GM18868 (cell line): ENCODE measurements at regions not wholly inside any gene's neighbourhood (a gene's known extent, or its start where the extent isn't known, plus 50 kb on each side); places are given as distances from the start of the nearest gene placed in this dataset.
A peak's percentile ranks its signal among the peaks of the same experiment; 100 is the strongest.
"Not testable (repeated sequence)": the region's sequence is repeated elsewhere in the genome, so short reads cannot be mapped to it uniquely, and the experiment has no call there.

ENCODE experiments used
- ATAC-seq: cut with Tn5 transposase; IDR thresholded peaks from one replicate; pipeline ENCODE4 v1.9.1; 2021; ENCODE audit warnings: mild to moderate bottlenecking, moderate library complexity; ENCODE audit not compliant: unreplicated experiment

GRCh38 chr3:159672728-159673688 lies 315.6 kb upstream of the IL12A start:
- peak; percentile 82 for ATAC-seq

GRCh38 chr3:159674583-159674982 lies 314.1 kb upstream of the IL12A start:
- ATAC-seq, result no peak

DNA sequence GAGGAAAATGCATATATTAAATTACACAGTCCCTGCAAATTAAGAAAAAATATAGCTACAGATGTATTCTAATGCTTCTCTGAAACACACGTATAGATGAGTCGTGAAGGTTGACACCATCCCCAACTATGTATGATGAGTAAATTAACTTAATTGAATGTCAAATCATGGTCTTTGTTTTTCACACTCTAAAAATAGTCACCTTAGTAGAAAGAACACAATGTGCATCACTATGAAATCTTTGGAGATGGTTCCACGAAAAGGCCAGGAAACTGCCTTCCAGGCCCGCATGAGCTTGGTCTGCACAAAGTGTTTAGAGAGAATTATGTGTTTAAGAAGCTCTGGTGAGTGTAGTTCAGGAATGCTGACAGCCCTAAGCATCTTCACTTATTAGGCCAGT lies 313.4 kb upstream of the IL12A start:
- no peak for ATAC-seq

DNA sequence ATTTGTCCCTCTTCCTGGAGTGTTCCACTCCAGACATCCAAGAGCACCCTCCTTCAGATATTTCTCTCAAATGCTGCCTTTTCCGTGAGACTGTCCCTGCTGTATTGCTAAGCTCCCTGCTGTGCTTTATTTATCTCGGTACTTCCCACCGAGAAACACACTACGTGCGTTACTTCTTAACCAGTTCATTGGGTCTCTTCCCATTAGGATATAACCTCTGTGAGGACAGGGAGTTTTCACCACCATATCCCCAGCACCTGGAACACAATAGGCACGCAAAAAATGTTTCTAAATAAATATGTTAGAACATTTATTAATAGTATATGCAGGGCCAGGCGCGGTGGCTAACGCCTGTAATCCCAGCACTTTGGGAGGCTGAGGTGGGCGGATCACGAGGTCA lies 308.7 kb upstream of the IL12A start:
- no peak for ATAC-seq

DNA sequence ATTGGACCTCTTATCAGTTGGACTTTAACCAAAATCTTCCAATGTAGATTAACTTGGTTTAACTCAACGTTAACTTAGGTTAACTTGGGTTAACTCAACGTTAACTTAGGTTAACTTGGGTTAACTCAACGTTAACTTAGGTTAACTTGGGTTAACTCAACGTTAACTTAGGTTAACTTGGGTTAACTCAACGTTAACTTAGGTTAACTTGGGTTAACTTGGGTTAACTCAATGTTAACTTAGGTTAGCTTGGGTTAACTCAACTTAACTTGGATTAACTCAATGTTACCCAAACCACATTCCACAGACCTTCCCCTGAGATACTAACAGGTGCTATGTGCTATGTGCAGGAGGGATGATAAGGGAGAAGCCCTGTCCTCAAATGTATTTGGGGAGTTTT lies 306.9 kb upstream of the IL12A start:
- not testable (repeated sequence) for ATAC-seq

DNA sequence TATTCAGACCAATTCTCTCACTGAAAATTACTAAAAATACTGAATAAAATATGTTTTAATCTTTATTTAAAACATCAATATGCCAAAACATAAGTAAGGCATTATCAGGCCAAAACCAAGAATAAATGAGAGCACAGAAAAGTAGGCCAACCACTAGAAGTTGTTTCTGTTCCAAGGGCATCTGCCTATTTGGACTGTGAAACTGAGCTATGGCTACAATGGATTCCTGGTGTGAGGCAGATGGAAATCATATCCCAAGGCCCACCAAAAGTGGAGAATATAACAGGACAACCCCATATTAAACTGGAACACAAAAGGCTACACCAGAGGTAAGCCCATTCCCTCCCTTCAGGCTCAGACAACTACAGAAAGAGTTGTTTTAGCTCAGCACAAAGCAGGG lies 302.8 kb upstream of the IL12A start:
- no peak for ATAC-seq

DNA sequence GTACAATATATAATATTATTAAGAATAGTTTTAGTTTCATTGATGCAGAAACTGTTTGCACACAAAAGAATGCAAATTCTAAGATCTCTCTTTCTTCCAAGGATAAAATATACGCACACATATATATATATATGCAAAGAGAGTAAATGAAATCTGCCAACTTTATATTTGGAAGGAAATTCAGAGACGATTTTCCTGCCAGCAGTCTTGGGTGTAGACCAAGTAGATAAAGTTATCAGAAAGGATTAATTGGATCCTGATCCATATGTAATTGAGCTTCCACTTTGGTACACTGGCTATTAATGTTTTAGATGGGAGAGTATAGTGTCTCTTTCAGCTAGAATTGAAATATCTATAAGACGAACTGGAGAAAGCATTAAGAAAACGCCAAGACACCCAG lies 295.4 kb upstream of the IL12A start:
- no peak for ATAC-seq

- ATAC-seq, result no peak
Measured at GRCh38 chr3:159711560-159712333, 276.9 kb upstream of the IL12A start.

GRCh38 chr3:159721324-159721723 lies 267.3 kb upstream of the IL12A start:
- no peak for ATAC-seq

- no peak for ATAC-seq
Measured at GRCh38 chr3:159723295-159723694, 265.3 kb upstream of the IL12A start.

DNA sequence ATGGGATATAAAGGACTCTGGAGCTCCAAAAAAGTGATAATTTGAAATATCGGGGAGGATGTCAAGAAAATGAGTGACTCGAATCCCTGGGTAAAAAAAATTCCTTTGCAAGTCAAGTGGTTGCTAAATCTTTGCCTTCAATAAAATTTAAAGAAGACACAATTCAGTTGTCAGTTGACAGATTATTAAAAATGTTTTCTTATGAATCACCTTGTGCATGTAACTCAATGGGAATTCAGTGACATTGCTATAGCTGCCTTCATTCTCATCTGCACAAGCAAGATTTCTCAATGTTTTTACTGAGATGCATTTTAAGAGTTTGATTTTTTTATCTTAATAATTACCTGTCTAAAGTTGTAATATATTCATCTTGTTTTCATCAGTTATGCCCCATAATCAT lies 264.0 kb upstream of the IL12A start:
- no peak for ATAC-seq

DNA sequence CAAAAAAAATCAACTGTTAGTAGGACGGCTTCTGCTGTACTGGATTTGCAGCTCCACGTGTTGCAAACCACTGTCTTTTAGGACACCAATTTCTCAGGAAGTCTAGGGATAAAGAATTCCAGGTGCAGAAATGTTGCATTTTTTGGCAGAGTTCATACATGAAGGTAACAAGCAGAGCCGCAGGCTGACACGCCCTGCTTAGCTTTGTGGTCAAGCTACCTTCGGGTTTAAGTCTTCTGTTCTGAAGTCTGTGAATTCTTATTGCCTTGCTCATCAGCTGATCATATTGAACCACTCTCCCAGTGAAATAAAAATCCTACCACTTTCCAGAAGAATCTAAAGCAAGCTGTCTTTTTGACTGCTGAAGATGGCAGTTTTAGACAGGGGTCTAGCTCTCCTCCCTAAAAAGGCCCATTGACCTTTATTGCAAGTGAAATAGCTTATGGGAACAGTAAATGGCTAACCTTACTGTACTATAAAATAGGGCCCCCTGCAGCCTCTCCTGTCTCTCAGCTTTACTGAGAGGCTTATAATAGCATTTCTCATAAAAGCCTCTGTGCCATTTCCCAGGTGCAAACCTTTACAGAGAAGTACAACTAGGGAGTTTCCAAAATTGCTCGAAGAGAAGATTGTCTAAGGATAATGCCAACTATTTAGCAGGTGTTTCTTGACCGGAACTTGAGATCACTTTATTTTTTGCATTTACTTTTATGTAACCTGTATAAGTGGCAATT lies 262.2 kb upstream of the IL12A start:
- no peak for ATAC-seq

- ATAC-seq, result no peak
Measured at GRCh38 chr3:159727506-159727905, 261.1 kb upstream of the IL12A start.

GRCh38 chr3:159731254-159731653 lies 257.4 kb upstream of the IL12A start:
- ATAC-seq, result no peak

GRCh38 chr3:159732172-159733111 lies 256.2 kb upstream of the IL12A start:
- no peak for ATAC-seq

GRCh38 chr3:159733194-159733860 lies 255.3 kb upstream of the IL12A start:
- ATAC-seq, result no peak

GRCh38 chr3:159734681-159735080 lies 254.0 kb upstream of the IL12A start:
- ATAC-seq, result no peak

- no peak for ATAC-seq
Measured at GRCh38 chr3:159739166-159739565, 249.5 kb upstream of the IL12A start.

GRCh38 chr3:159739969-159740368 lies 248.7 kb upstream of the IL12A start:
- no peak for ATAC-seq

- no peak for ATAC-seq
Measured at GRCh38 chr3:159741281-159741680, 247.4 kb upstream of the IL12A start.
